Mesenchymal stem cell (in vitro differentiated cells and primary cell): ENCODE measurements at regions not wholly inside any gene's neighbourhood (a gene's known extent, or its start where the extent isn't known, plus 50 kb on each side); places are given as distances from the start of the nearest gene placed in this dataset.

Experiments
- DNase-seq: peaks from one replicate; pipeline ENCODE4 v3.0.0-alpha.2; 2013
- H2AFZ ChIP-seq: one replicate; pipeline ENCODE4 v1.6.1; 2013; ENCODE audit warnings: low read depth, mild to moderate bottlenecking, control low read depth, inconsistent platforms, low read length, moderate library complexity
- H2AK5ac ChIP-seq: 2 replicates; pipeline ENCODE4 v1.6.1; 2013; ENCODE audit warnings: low read length, moderate library complexity, mild to moderate bottlenecking, inconsistent platforms; ENCODE audit not compliant: severe bottlenecking
- H2BK120ac ChIP-seq: one replicate; pipeline ENCODE4 v1.6.1; 2013; ENCODE audit warnings: low read depth, mild to moderate bottlenecking, inconsistent platforms, low read length, moderate library complexity
- H2BK12ac ChIP-seq, 2 experiments: one replicate each; pipeline ENCODE4 v1.6.1; 2013; ENCODE audit warnings: inconsistent platforms in 2 of 2, low read length in 2 of 2, mild to moderate bottlenecking in 2 of 2, moderate library complexity in 2 of 2, control low read depth in 1 of 2
- H2BK15ac ChIP-seq: one replicate; pipeline ENCODE4 v1.6.1; 2013; ENCODE audit warnings: mild to moderate bottlenecking, low read depth, inconsistent platforms; ENCODE audit not compliant: poor library complexity, severe bottlenecking
- H2BK5ac ChIP-seq: 2 replicates; pipeline ENCODE4 v1.6.1; 2013; ENCODE audit warnings: low read depth, mild to moderate bottlenecking, low read length, control low read depth, inconsistent platforms; ENCODE audit not compliant: poor library complexity, severe bottlenecking
- H3K14ac ChIP-seq, 2 experiments: one replicate each; pipeline ENCODE4 v1.6.1; 2013; ENCODE audit warnings: inconsistent platforms in 2 of 2, low read length in 2 of 2, control low read depth in 1 of 2, mild to moderate bottlenecking in 1 of 2, moderate library complexity in 1 of 2
- H3K18ac ChIP-seq, 2 experiments: one replicate each; pipeline ENCODE4 v1.6.1; 2013; ENCODE audit warnings: inconsistent platforms in 2 of 2, low read length in 2 of 2, control low read depth in 1 of 2, low read depth in 1 of 2, mild to moderate bottlenecking in 1 of 2
- H3K23ac ChIP-seq, 2 experiments: one replicate each; pipeline ENCODE4 v1.6.1; 2013; ENCODE audit warnings: inconsistent platforms in 2 of 2, low read length in 2 of 2, mild to moderate bottlenecking in 2 of 2, moderate library complexity in 2 of 2, control low read depth in 1 of 2
- H3K27ac ChIP-seq: 2 replicates; pipeline ENCODE4 v1.5.1; 2013; ENCODE audit warnings: mild to moderate bottlenecking, moderate library complexity, low read length, control low read depth, inconsistent platforms; ENCODE audit not compliant: poor library complexity, severe bottlenecking
- H3K27me3 ChIP-seq, 2 experiments: 2 replicates each; pipeline versions ENCODE4 v1.6.1 to v1.7.0; 2013; ENCODE audit warnings: low read length in 2 of 2, mild to moderate bottlenecking in 2 of 2, moderate library complexity in 2 of 2, control low read depth in 1 of 2, inconsistent platforms in 1 of 2; ENCODE audit not compliant: control insufficient read depth in 1 of 2, insufficient read depth in 1 of 2
- H3K36me3 ChIP-seq, 2 experiments: 2 replicates each; pipeline versions ENCODE4 v1.6.1 to v1.7.0; 2013; ENCODE audit warnings: low read length in 2 of 2, control low read depth in 1 of 2, inconsistent platforms in 1 of 2, low read depth in 1 of 2, mild to moderate bottlenecking in 1 of 2; ENCODE audit not compliant: insufficient read depth in 2 of 2, control insufficient read depth in 1 of 2
- H3K4ac ChIP-seq, 2 experiments: one replicate each; pipeline ENCODE4 v1.6.1; 2013; ENCODE audit warnings: inconsistent platforms in 2 of 2, low read length in 2 of 2, mild to moderate bottlenecking in 2 of 2, moderate library complexity in 2 of 2, control low read depth in 1 of 2, low read depth in 1 of 2
- H3K4me1 ChIP-seq: 2 replicates; pipeline ENCODE4 v1.6.1; 2013; ENCODE audit warnings: low read depth, low read length, control low read depth; ENCODE audit not compliant: control insufficient read depth, insufficient read depth
- H3K4me2 ChIP-seq: 2 replicates; pipeline ENCODE4 v1.6.1; 2013; ENCODE audit warnings: low read length, mild to moderate bottlenecking, inconsistent platforms; ENCODE audit not compliant: poor library complexity, severe bottlenecking
- H3K4me3 ChIP-seq, 2 experiments: 2 replicates each; pipeline versions ENCODE4 v1.5.1 to v1.7.0; 2013; ENCODE audit warnings: low read length in 2 of 2, mild to moderate bottlenecking in 2 of 2, control low read depth in 1 of 2, low read depth in 1 of 2; ENCODE audit not compliant: insufficient read depth in 1 of 2
- H3K79me1 ChIP-seq: replicated peaks from 2 replicates; pipeline ENCODE4 v1.6.1; 2013; ENCODE audit warnings: mild to moderate bottlenecking, control low read depth, low read length, inconsistent platforms; ENCODE audit not compliant: poor library complexity, severe bottlenecking
- H3K9ac ChIP-seq: 2 replicates; pipeline ENCODE4 v1.7.0; 2013; ENCODE audit warnings: mild to moderate bottlenecking, low read length, moderate library complexity
- H3K9me3 ChIP-seq: 2 replicates; pipeline ENCODE4 v1.7.0; 2013; ENCODE audit warnings: mild to moderate bottlenecking, low read length; ENCODE audit not compliant: control insufficient read depth
- H4K8ac ChIP-seq: one replicate; pipeline ENCODE4 v1.6.1; 2013; ENCODE audit warnings: inconsistent platforms, mild to moderate bottlenecking, low read length, moderate library complexity
- H4K91ac ChIP-seq: one replicate; pipeline ENCODE4 v1.6.1; 2013; ENCODE audit warnings: mild to moderate bottlenecking, low read length, inconsistent platforms
- WGBS: methylation state at CpG from one replicate; pipeline ENCODE4 v1.1.7; 2013; ENCODE audit warnings: mixed read lengths; 5-methylcytosine and 5-hydroxymethylcytosine counted together

DNA sequence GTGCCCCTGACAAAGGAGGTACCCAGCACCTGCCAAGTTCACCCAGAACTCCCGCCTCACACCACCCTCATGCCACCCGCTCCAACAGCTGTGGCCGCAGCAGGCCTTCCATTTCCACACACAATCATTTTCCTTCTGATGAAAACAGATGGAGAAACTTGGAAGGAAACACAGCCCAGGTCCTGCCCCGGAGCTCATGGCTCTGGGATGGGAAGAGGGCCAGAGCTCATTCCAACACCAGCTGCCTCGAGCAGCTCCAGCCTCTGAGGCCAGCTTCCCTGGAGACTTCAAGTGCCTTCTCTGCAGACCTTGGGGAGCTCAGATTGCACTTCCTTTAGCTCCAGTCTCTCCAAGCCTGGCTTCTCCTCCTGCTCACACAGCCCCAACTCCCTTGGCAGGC is 55.1 kb upstream of the CMKLR1 start:
- Histone ChIP-seq H2AFZ (no peak overlapping the region), H2BK5ac (no peak overlapping the region), H3K23ac (no peak overlapping the region), H3K4ac (no peak overlapping the region), H4K8ac (no peak overlapping the region), H2AK5ac (no peak overlapping the region), H4K91ac (no peak overlapping the region), H2BK15ac (no peak overlapping the region), H3K79me1 (no peaks in the 10 kb centered on the region), H3K4me1 (no peaks in the 10 kb centered on the region), H3K18ac (no peak overlapping the region), H3K4me2 (no peak overlapping the region), H3K36me3 (no peaks in the 10 kb centered on the region), H3K9me3 (no peaks in the 10 kb centered on the region), H3K27me3 (peaks cover 9 to 51% of the 10 kb centered on the region in 2 experiments), H3K4me3 (no peak overlapping the region), H3K27ac (no peak overlapping the region), H2BK12ac (no peak overlapping the region), H3K9ac (no peak overlapping the region), H3K14ac (no peak overlapping the region), H2BK120ac (no peak overlapping the region)
- DNase-seq, result no peak
- WGBS, result 77% methylated on average over 5 of the region's 5 CpGs

GRCh38 chr12:108392284-108392683 is 53.2 kb upstream of the CMKLR1 start:
- Histone ChIP-seq H2AK5ac (no peak overlapping the region), H3K4me2 (no peak overlapping the region), H3K79me1 (no peaks in the 10 kb centered on the region), H4K8ac (no peak overlapping the region), H3K23ac (no peak overlapping the region), H3K4me1 (no peaks in the 10 kb centered on the region), H2BK15ac (no peak overlapping the region), H3K14ac (no peak overlapping the region), H3K4ac (no peak overlapping the region), H3K9ac (no peak overlapping the region), H3K27me3 (peaks cover 9 to 44% of the 10 kb centered on the region in 2 experiments), H3K18ac (no peak overlapping the region), H2BK12ac (no peak overlapping the region), H3K4me3 (no peak overlapping the region), H3K36me3 (no peaks in the 10 kb centered on the region), H2AFZ (no peak overlapping the region), H2BK120ac (no peak overlapping the region), H4K91ac (no peak overlapping the region), H2BK5ac (no peak overlapping the region), H3K27ac (no peak overlapping the region), H3K9me3 (no peaks in the 10 kb centered on the region)
- no peak for DNase-seq
- WGBS, result 80% methylated on average over 5 of the region's 5 CpGs

GRCh38 chr12:108390495-108391203 is 51.5 kb upstream of the CMKLR1 start:
- Histone ChIP-seq H3K79me1 (no peaks in the 10 kb centered on the region), H3K27me3 (peaks cover 9 to 44% of the 10 kb centered on the region in 2 experiments), H3K4ac (no peak overlapping the region), H2AK5ac (no peak overlapping the region), H3K9ac (no peak overlapping the region), H2BK120ac (no peak overlapping the region), H3K18ac (no peak overlapping the region), H2AFZ (no peak overlapping the region), H3K4me3 (no peak overlapping the region), H3K14ac (no peak overlapping the region), H3K4me2 (no peak overlapping the region), H2BK15ac (no peak overlapping the region), H3K27ac (no peak overlapping the region), H3K9me3 (no peaks in the 10 kb centered on the region), H3K23ac (no peak overlapping the region), H2BK12ac (no peak overlapping the region), H3K36me3 (no peaks in the 10 kb centered on the region), H4K8ac (no peak overlapping the region), H3K4me1 (no peaks in the 10 kb centered on the region), H4K91ac (no peak overlapping the region), H2BK5ac (no peak overlapping the region)
- WGBS, result 36% methylated on average over 7 of the region's 7 CpGs
- no peak for DNase-seq

DNA sequence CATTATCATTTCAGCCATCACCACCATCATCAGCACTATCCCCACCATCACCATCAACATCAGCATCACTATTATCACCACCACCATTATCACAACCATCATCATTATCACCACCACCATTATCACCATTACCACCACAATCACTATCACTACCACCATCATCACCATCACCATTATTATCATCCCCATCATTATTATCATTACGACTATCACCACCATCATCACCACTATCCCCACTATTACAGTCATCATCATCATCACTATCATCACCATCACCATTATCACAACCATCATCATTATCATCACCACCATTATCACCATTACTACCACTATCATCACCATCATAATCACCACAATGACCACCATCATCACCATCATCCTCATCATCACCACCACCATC is 50.4 kb upstream of the CMKLR1 start:
- Histone ChIP-seq H2BK15ac (no peak overlapping the region), H3K79me1 (no peaks in the 10 kb centered on the region), H3K23ac (no peak overlapping the region), H4K91ac (no peak overlapping the region), H2BK12ac (no peak overlapping the region), H2BK5ac (no peak overlapping the region), H2AK5ac (no peak overlapping the region), H3K27ac (no peak overlapping the region), H3K9ac (no peak overlapping the region), H3K4me1 (no peaks in the 10 kb centered on the region), H3K9me3 (peaks cover 7% of the 10 kb centered on the region), H3K4ac (no peak overlapping the region), H3K27me3 (peaks cover 9 to 44% of the 10 kb centered on the region in 2 experiments), H2AFZ (no peak overlapping the region), H3K18ac (no peak overlapping the region), H3K4me3 (no peak overlapping the region), H3K36me3 (no peaks in the 10 kb centered on the region), H3K14ac (no peak overlapping the region), H4K8ac (no peak overlapping the region), H3K4me2 (no peak overlapping the region), H2BK120ac (no peak overlapping the region)
- DNase-seq, result no peak
- 65% methylated on average over 1 of the region's 1 CpG for WGBS
